T-helper 1 cell treated with Interleukin-12 subunit alpha and Interleukin-12 subunit beta and Interleukin-4 antibody, amounts not matched to agents 30 ng/mL and 1 ng/mL, for 36 hours (primary cell): ENCODE measurements at regions not wholly inside any gene's neighbourhood (a gene's known extent, or its start where the extent isn't known, plus 50 kb on each side); places are given as distances from the start of the nearest gene placed in this dataset.
"Not testable (repeated sequence)": the region's sequence is repeated elsewhere in the genome, so short reads cannot be mapped to it uniquely, and the experiment has no call there.

Experiments
- intact Hi-C: fragments of 100-400 bp; cut with micrococcal nuclease; formaldehyde crosslinking; loops from one replicate; pipeline ENCODE4 v1.15.1; 2024

DNA sequence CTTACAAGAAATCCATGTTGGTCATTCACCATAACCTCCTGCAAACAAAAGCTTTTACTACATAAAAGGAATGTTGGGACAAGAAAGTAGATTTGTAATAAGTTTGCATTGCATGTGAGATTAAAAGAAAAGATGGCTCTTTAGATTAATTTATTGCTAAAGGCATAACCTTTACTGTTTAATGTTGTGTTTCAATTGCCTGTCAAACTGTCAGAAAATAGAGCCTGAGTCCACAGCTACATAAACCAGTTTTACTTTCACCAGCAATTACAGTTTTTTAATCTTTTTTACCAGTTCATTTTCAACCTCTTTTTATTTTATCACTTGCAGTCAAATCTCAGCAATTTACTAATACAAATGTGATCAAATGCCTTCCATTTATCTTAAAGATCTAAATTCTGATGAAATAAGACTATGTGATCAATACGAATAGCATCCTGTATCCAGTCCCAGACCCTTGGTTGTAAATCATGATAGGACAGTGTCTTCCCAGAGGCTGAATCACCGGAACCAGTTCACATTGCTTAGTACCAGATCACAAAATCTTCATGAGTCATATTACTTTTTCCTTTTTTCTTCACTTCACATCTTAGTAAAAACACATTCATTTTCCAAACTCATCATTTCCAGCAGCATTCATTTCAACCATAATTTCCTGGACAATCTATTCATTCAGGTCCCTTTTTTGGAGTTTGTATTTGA, 95.4 kb upstream of the FRG1 start:
- intact Hi-C loops = no loop called here

DNA sequence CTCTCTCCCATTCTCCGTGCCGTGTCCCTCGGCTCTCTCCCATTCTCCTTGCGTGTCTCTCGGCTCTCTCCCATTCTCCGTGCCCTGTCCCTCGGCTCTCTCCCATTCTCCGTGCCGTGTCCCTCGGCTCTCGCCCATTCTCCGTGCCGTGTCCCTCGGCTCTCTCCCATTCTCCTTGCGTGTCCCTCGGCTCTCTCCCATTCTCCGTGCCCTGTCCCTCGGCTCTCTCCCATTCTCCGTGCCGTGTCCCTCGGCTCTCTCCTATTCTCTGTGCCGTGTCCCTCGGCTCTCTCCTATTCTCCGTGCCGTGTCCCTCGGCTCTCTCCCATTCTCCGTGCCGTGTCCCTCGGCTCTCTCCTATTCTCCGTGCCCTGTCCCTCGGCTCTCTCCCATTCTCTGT, 94.6 kb upstream of the FRG1 start:
- intact Hi-C loops = not testable (repeated sequence)

DNA sequence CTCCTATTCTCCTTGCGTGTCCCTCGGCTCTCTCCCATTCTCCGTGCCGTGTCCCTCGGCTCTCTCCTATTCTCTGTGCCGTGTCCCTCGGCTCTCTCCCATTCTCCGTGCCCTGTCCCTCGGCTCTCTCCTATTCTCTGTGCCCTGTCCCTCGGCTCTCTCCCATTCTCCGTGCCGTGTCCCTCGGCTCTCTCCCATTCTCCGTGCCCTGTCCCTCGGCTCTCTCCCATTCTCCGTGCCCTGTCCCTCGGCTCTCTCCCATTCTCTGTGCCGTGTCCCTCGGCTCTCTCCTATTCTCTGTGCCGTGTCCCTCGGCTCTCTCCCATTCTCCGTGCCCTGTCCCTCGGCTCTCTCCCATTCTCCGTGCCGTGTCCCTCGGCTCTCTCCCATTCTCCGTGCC, 94.1 kb upstream of the FRG1 start:
- intact Hi-C loops = not testable (repeated sequence)

DNA sequence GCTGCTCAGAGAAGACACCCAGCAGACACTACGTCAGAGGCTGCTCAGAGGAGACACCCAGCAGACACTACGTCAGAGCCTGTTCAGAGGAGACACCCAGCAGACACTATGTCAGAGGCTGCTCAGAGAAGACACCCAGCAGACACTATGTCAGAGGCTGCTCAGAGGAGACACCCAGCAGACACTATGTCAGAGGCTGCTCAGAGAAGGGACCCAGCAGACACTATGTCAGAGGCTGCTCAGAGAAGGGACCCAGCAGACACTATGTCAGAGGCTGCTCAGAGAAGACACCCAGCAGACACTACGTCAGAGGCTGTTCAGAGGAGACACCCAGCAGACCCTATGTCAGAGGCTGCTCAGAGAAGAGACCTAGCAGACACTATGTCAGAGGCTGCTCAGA, 92.0 kb upstream of the FRG1 start:
- intact Hi-C loops = not testable (repeated sequence)

DNA sequence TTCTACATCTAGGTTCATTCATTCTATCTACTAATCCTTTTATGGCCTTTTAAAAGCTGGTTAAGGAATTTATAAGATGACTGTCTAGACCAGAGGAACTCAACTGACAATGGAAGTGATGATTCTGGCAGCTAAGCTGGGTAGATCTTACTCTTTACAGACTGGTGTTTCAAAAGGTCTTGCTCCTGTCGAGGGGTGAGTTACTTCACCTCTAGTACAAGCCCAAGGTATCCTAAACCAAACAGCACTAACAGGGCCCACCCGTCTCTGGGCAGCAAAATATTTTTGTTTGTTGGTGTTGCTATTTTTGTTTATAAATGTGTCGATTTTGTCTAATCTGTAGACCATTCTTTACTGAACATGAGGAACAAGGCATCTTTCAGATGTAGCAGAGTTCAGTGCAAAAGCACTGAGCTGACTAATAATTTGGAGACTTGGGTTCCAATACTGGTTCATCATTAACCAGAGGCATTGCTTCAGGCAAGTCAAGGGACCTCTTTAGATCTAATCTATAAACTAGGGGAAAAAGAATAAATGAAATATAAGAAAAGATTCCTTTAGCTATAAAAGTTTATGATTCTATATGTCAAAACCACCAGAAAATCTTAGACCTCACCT, 90.3 kb upstream of the FRG1 start:
- intact Hi-C loops = no loop called here

DNA sequence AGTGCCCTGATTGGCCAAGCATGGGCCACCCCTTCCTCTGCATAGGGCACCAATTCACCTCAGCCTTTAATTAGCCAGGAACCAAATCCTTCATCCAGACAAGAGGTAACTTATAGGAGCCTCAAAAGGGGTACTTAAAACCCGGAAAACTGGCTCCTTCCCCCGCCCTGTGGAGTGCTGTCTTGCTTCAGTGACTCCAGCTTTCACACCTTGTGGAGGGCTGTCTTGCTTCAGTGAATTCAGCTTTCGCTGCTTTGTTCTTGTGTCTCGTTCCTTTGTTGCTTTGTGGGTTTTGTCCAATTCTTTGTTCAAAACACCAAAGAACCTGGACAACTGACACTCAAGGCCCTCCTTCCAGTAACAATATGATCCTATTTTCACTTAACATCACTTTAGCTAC, 82.2 kb upstream of the FRG1 start:
- intact Hi-C loops = no loop called here

DNA sequence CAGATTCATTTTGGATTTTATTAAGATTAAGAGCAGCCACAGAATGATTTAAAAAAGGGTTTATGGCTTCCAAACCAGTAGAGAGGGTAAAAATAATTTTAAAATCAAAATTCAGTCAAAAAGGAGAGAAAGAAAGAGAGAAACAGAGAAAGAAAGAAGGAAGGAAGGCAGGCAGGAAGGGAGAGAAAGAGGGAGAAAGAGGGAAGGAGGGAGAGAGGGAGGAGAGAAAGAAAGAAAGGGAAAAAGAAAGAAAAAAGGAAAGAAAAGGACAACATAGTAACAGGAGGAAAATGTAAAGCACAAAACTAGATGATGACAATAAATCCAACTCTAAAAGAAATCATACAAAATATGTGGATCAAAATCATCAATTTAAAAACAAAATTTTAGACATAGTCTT, 79.6 kb upstream of the FRG1 start:
- intact Hi-C loops = no loop called here

DNA sequence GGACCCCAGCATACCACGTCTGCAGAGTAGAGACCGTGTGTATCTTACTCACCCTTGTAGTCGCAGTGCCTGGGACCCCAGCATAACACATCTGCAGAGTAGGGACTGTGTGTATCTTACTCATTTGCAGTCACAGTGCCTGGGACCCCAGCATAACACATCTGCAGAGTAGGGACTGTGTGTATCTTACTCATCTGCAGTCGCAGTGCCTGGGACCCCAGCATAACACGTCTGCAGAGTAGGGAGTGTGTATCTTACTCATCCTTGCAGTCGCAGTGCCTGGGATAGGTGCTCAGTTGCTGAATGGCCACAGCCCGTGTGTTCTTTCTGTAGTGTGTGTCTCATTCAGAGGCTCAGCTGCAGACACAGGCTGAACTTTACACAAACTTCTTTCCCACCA, 71.4 kb upstream of the FRG1 start:
- intact Hi-C loops = no loop called here

DNA sequence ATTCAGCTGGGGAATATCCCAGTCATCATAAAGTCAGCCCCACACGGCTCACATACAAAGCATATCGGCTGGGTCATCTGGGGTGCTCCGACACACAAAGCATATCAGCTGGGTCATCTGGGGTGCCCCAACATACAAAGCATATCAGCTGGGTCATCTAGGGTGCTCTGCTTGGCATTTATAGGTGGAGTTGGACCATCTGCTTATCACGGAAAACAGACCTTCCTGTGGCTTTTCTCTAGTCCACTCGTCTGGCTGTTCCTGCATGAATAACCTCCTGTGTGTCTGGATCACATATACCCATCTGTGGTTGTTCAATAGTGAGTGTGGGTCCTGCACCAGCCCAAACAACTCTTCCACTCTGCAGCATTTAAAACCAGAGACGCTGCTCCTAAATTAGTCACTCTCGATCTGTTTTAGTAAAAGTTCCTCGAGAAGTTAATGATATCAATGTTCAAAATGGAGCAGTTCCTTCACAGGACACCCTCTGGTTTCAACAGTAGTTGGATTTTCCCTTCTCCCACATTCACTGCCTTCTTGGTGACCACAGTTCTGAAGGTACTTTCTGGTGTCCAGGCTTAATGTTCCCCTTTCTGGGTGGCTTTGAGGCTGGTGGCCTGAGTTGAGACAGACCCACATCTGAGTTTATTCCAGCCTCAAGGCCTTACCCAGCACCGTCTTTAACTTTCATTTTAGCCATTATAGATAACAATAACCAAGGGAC, 70.0 kb upstream of the FRG1 start:
- intact Hi-C loops = no loop called here

DNA sequence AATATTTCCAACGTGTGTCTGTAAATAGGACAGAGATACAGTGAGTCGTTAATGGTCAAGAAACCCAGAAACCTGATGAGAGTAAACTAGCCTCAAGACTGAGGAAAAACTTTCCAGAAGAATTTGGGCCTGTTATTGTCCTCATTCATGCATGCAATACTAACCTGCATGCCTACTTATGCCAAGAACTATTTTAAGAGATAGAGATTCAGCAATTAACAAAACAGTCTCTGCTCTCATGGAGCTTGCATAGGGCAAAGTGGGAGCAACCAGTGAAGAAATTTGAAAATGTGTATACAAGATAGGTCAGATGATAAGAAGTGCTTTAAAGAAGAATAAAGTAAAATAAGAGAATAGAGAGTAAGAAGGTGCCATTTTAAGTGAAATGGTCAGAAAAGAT, 66.1 kb upstream of the FRG1 start:
- intact Hi-C loops = no loop called here

DNA sequence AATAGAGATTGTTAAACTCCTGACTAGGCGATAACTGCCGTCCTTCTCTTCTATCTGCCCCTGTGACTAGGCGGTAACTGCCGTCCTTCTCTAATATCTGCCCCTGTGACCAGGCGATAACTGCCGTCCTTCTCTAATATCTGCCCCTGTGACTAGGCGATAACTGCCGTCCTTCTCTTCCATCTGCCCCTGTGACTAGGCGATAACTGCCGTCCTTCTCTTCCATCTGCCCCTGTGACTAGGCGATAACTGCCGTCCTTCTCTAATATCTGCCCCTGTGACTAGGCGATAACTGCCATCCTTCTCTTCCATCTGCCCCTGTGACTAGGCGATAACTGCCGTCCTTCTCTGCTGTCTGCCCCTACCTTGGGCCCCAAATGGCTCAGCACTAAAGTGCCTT, 59.5 kb upstream of the FRG1 start:
- intact Hi-C loops = not testable (repeated sequence)

DNA sequence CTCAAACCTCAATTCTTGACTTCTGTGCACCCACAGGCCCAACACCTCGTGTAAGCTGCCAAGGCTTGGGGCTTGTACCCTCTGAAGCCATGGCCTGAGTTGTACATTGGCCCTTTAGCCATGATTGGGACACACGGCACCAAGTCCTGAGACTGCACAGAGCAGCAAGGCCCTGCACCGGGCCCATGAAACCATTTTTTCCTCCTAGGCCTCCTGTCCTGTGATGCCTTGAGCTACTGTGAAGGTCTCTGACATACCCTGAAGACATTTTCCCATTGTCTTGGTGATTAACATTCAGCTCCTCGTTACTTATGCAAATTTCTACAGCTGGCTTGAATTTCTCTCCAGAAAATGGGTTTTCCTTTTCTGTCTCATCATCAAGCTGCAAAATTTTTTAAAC, 52.3 kb upstream of the FRG1 start:
- intact Hi-C loops = not testable (repeated sequence)
